ENCODE measurements at regions not wholly inside any gene's neighbourhood (a gene's known extent, or its start where the extent isn't known, plus 50 kb on each side); places are given as distances from the start of the nearest gene placed in this dataset.
A peak's percentile ranks its signal among the peaks of the same experiment; 100 is the strongest.

GRCh38 chr5:13567819-13568218, 376.7 kb downstream of the DNAH5 start:
- no peak for DNase-seq (ENCODE audit: low read depth)

- no peak for DNase-seq (ENCODE audit: low read depth)
Observed at GRCh38 chr5:13566871-13567339, 377.6 kb downstream of the DNAH5 start.

- DNase-seq (ENCODE audit: low read depth): no peak
Observed at GRCh38 chr5:13558408-13558807, 386.1 kb downstream of the DNAH5 start.

- DNase-seq (ENCODE audit: low read depth): no peak
Observed at GRCh38 chr5:13553896-13554295, 390.6 kb downstream of the DNAH5 start.

- no peak for DNase-seq (ENCODE audit: low read depth)
Observed at GRCh38 chr5:13552361-13552760, 392.1 kb downstream of the DNAH5 start.

- DNase-seq (ENCODE audit: low read depth): no peak
Observed at GRCh38 chr5:13551645-13552044, 392.8 kb downstream of the DNAH5 start.

GRCh38 chr5:13540168-13540750, 404.2 kb downstream of the DNAH5 start:
- DNase-seq (ENCODE audit: low read depth): no peak

- DNase-seq (ENCODE audit: low read depth): no peak
Observed at GRCh38 chr5:13536933-13537332, 407.6 kb downstream of the DNAH5 start.

GRCh38 chr5:13533833-13534232, 410.7 kb downstream of the DNAH5 start:
- DNase-seq (ENCODE audit: low read depth): no peak

- DNase-seq (ENCODE audit: low read depth): no peak
Observed at GRCh38 chr5:13529300-13529699, 415.2 kb downstream of the DNAH5 start.

- DNase-seq (ENCODE audit: low read depth): no peak
Observed at GRCh38 chr5:13524936-13525335, 419.6 kb downstream of the DNAH5 start.

GRCh38 chr5:13519131-13519530, 425.4 kb downstream of the DNAH5 start:
- DNase-seq (ENCODE audit: low read depth): peak; percentile 1

GRCh38 chr5:13516195-13516594, 428.3 kb downstream of the DNAH5 start:
- no peak for DNase-seq (ENCODE audit: low read depth)

GRCh38 chr5:13511442-13511841, 433.0 kb downstream of the DNAH5 start:
- no peak for DNase-seq (ENCODE audit: low read depth)

GRCh38 chr5:13510616-13511015, 433.9 kb downstream of the DNAH5 start:
- DNase-seq (ENCODE audit: low read depth): no peak

- no peak for DNase-seq (ENCODE audit: low read depth)
Observed at GRCh38 chr5:13508559-13508958, 435.9 kb downstream of the DNAH5 start.

GRCh38 chr5:13505326-13505725, 439.2 kb downstream of the DNAH5 start:
- no peak for DNase-seq (ENCODE audit: low read depth)

- DNase-seq (ENCODE audit: low read depth): no peak
Observed at GRCh38 chr5:13503017-13503416, 441.5 kb downstream of the DNAH5 start.

GRCh38 chr5:13501176-13501575, 443.3 kb downstream of the DNAH5 start:
- no peak for DNase-seq (ENCODE audit: low read depth)

- DNase-seq (ENCODE audit: low read depth): no peak
Observed at GRCh38 chr5:13498279-13498678, 446.2 kb downstream of the DNAH5 start.

- DNase-seq (ENCODE audit: low read depth): no peak
Observed at GRCh38 chr5:13488254-13488931, 456.1 kb downstream of the DNAH5 start.

- DNase-seq (ENCODE audit: low read depth): no peak
Observed at GRCh38 chr5:13480834-13481233, 463.7 kb downstream of the DNAH5 start.

- DNase-seq (ENCODE audit: low read depth): no peak
Observed at GRCh38 chr5:13478831-13479465, 465.5 kb downstream of the DNAH5 start.
